ENCODE measurements at regions not wholly inside any gene's neighbourhood (a gene's known extent, or its start where the extent isn't known, plus 50 kb on each side); places are given as distances from the start of the nearest gene placed in this dataset.

GRCh38 chr16:55045756-55046460 is 115.2 kb downstream of the IRX5 start:
- TF ChIP-seq EZH2 (IDR thresholded peaks at IDR 0.05) (no peak), POLR2AphosphoS5 (IDR thresholded peaks at IDR 0.05; ENCODE audit: borderline replicate concordance, low read depth, low read length) (no peak)
